NCI-H526 treated with DMSO at 0.1 percent for 48 hours (cell line): ENCODE measurements at regions not wholly inside any gene's neighbourhood (a gene's known extent, or its start where the extent isn't known, plus 50 kb on each side); places are given as distances from the start of the nearest gene placed in this dataset.

Experiments used
- DNase-seq: peaks from one replicate; lab custom pipeline; 2025; lab: John Stamatoyannopoulos, UW

GRCh38 chr17:34178092-34178491, 77.0 kb upstream of the CCL2 start:
- DNase-seq, result no peak

GRCh38 chr17:34182036-34182803, 72.9 kb upstream of the CCL2 start:
- no peak for DNase-seq

- no peak for DNase-seq
Observed at GRCh38 chr17:34195987-34196386, 59.1 kb upstream of the CCL2 start.

GRCh38 chr17:34198519-34198918, 56.6 kb upstream of the CCL2 start:
- no peak for DNase-seq

- DNase-seq, result no peak
Observed at GRCh38 chr17:34199454-34199853, 55.6 kb upstream of the CCL2 start.

GRCh38 chr17:34199932-34200534, 55.1 kb upstream of the CCL2 start:
- peak; percentile 62 for DNase-seq

GRCh38 chr17:34201225-34201624, 53.9 kb upstream of the CCL2 start:
- DNase-seq, result no peak

- no peak for DNase-seq
Observed at GRCh38 chr17:34201767-34202166, 53.3 kb upstream of the CCL2 start.

- DNase-seq, result no peak
Observed at GRCh38 chr17:34203018-34203638, 52.0 kb upstream of the CCL2 start.

- DNase-seq, result no peak
Observed at GRCh38 chr17:34204402-34204801, 50.7 kb upstream of the CCL2 start.
